Spleen (tissue), 11 donors: ENCODE measurements at regions not wholly inside any gene's neighbourhood (a gene's known extent, or its start where the extent isn't known, plus 50 kb on each side); places are given as distances from the start of the nearest gene placed in this dataset.
A peak's percentile ranks its signal among the peaks of the same experiment; 100 is the strongest.

ENCODE experiments used
- DNase-seq: peaks from one replicate; pipeline ENCODE4 v3.0.0-alpha.2; 2020
- H3K27ac ChIP-seq, 8 donors: fragments of 200-600 bp; sonication (generic) in 7 of 8; 1 replicate in 4 of 8; 2 replicates in 4 of 8; pipeline versions ENCODE4 v1.5.0 to v1.8.0; 2016 to 2021; ENCODE audit warnings: inconsistent platforms in 4 of 8, mild to moderate bottlenecking in 4 of 8, moderate library complexity in 1 of 8
- H3K27me3 ChIP-seq, 7 donors: fragments of 200-600 bp; sonication (generic) in 6 of 7; replicated peaks in 1 of 7; 1 replicate in 4 of 7; 2 replicates in 3 of 7; pipeline versions ENCODE4 v1.5.0 to v1.8.0; 2016 to 2021; ENCODE audit warnings: inconsistent platforms in 3 of 7, mild to moderate bottlenecking in 1 of 7
- H3K36me3 ChIP-seq, 6 donors: fragments of 200-600 bp; sonication (generic) in 5 of 6; 1 replicate in 4 of 6; 2 replicates in 2 of 6; pipeline versions ENCODE4 v1.5.0 to v1.8.0; 2016 to 2021; ENCODE audit warnings: inconsistent platforms in 2 of 6
- H3K4me1 ChIP-seq, 6 donors: fragments of 200-600 bp; sonication (generic) in 5 of 6; 1 replicate in 3 of 6; 2 replicates in 3 of 6; pipeline versions ENCODE4 v1.5.0 to v1.8.0; 2016 to 2021; ENCODE audit warnings: inconsistent platforms in 3 of 6
- H3K4me3 ChIP-seq, 8 donors: fragments of 200-600 bp; sonication (generic) in 7 of 8; 1 replicate in 4 of 8; 2 replicates in 4 of 8; pipeline versions ENCODE4 v1.5.0 to v1.8.0; 2016 to 2021; ENCODE audit warnings: inconsistent platforms in 4 of 8, mild to moderate bottlenecking in 4 of 8, moderate library complexity in 2 of 8
- H3K9me3 ChIP-seq, 8 donors: fragments of 200-600 bp; sonication (generic) in 7 of 8; 1 replicate in 4 of 8; 2 replicates in 4 of 8; pipeline versions ENCODE4 v1.5.0 to v1.8.0; 2016 to 2021; ENCODE audit warnings: inconsistent platforms in 4 of 8
- CTCF ChIP-seq, 11 experiments: fragments of 200-600 bp in 7 of 11; fragments of 450-650 bp in 4 of 11; sonication (generic) in 4 of 11; IDR thresholded peaks in 8 of 11; conservative IDR thresholded peaks in 3 of 11; 1 replicate in 7 of 11; 2 replicates in 4 of 11; pipeline versions ENCODE4 v1.4.0 to v1.8.0; 2016 to 2021; ENCODE audit warnings: antibody characterized with exemption in 11 of 11, inconsistent platforms in 4 of 11, mild to moderate bottlenecking in 1 of 11
- POLR2A ChIP-seq, 3 donors: fragments of 450-650 bp; IDR thresholded peaks; one replicate each; pipeline ENCODE4 v1.5.1; 2017; ENCODE audit warnings: antibody characterized with exemption in 3 of 3, mild to moderate bottlenecking in 1 of 3
- POLR2AphosphoS5 ChIP-seq, 3 donors: sonication (generic); formaldehyde crosslinking; IDR thresholded peaks; one replicate each; pipeline ENCODE4 v1.5.1; 2017; ENCODE audit warnings: antibody characterized with exemption in 3 of 3
- WGBS, 5 donors: extraction: QIAGEN DNeasy Blood & Tissue Kit in 3 of 5; methylation state at CpG; one replicate each; pipeline versions ENCODE4 v1.1.5 to v1.1.7; 2013 to 2018; 5-methylcytosine and 5-hydroxymethylcytosine counted together
- intact Hi-C: fragments of 100-400 bp; cut with DNase I; formaldehyde crosslinking; loops from one replicate; pipeline ENCODE4 v1.15.0; 2023; ENCODE audit warnings: low total_unique reads
- donor health status: healthy with polysubstance abuse.
- donor health status: DM: no; HTN: no; CAD: no; lungs with moderate emphysema.
- donor health status: DM: no; HTN: no; CAD: no.
- donor health status: Bipolar disorder and iron deficiency.
- donor health status: healthy.
- donor health status: DM: no; HTN: no; CAD: no.
- donor health status: DM: yes; HTN: yes; CAD: no.

- intact Hi-C loops: no loop called here
- H3K36me3 ChIP-seq: no peaks in the 10 kb centered on the region
- no peak overlapping the region for H3K27ac ChIP-seq
- no peaks in the 10 kb centered on the region for H3K9me3 ChIP-seq
- no peaks in the 10 kb centered on the region for H3K27me3 ChIP-seq
- peak; percentile 43 for DNase-seq
- no peak overlapping the region for H3K4me3 ChIP-seq
- 54 to 82% (median 75%) methylated on average over 5 of the region's 5 CpGs for WGBS, 5 donors
- H3K4me1 ChIP-seq: no peaks in the 10 kb centered on the region
- TF ChIP-seq CTCF (IDR thresholded peaks at IDR 0.05 in 8 of 11, conservative IDR thresholded peaks at IDR 0.05 in 3 of 11): no peak
Measured at GRCh38 chr7:35550831-35551230, 144.1 kb downstream of the HERPUD2 start.

GRCh38 chr7:35549781-35550180 is 145.2 kb downstream of the HERPUD2 start:
- WGBS, 5 donors: 88 to 100% (median 90%) methylated on average over 1 to 3 of the region's 3 CpGs
- DNase-seq: peak; percentile 46

GRCh38 chr7:35548291-35548690 is 146.6 kb downstream of the HERPUD2 start:
- no peaks in the 10 kb centered on the region for H3K4me1 ChIP-seq
- no peak for TF ChIP-seq CTCF (IDR thresholded peaks at IDR 0.05 in 8 of 11, conservative IDR thresholded peaks at IDR 0.05 in 3 of 11)
- no peak for TF ChIP-seq POLR2A (IDR thresholded peaks at IDR 0.05)
- no peak for TF ChIP-seq POLR2AphosphoS5 (IDR thresholded peaks at IDR 0.05)
- intact Hi-C loops: no loop called here
- H3K27me3 ChIP-seq: no peaks in the 10 kb centered on the region
- WGBS, 5 donors: 78 to 92% (median 88%) methylated on average over 4 of the region's 4 CpGs
- no peaks in the 10 kb centered on the region for H3K36me3 ChIP-seq
- no peak for DNase-seq
- H3K9me3 ChIP-seq: no peaks in the 10 kb centered on the region
- H3K27ac ChIP-seq: no peak overlapping the region
- no peak overlapping the region for H3K4me3 ChIP-seq

More at GRCh38 chr7:35549781-35550180, 145.2 kb downstream of the HERPUD2 start:
- Histone ChIP-seq H3K27ac (no peak overlapping the region), H3K27me3 (no peaks in the 10 kb centered on the region), H3K4me3 (no peak overlapping the region), H3K9me3 (no peaks in the 10 kb centered on the region), H3K36me3 (no peaks in the 10 kb centered on the region), H3K4me1 (no peaks in the 10 kb centered on the region)
- intact Hi-C loops: no loop called here
- TF ChIP-seq POLR2A (IDR thresholded peaks at IDR 0.05): no peak
- no peak for TF ChIP-seq POLR2AphosphoS5 (IDR thresholded peaks at IDR 0.05)
- TF ChIP-seq CTCF (IDR thresholded peaks at IDR 0.05 in 8 of 11, conservative IDR thresholded peaks at IDR 0.05 in 3 of 11): no peak

GRCh38 chr7:35546691-35547429 is 148.1 kb downstream of the HERPUD2 start:
- H3K27me3 ChIP-seq: no peaks in the 10 kb centered on the region
- TF ChIP-seq CTCF (IDR thresholded peaks at IDR 0.05 in 8 of 11, conservative IDR thresholded peaks at IDR 0.05 in 3 of 11): no peak
- TF ChIP-seq POLR2AphosphoS5 (IDR thresholded peaks at IDR 0.05): no peak
- no peak for TF ChIP-seq POLR2A (IDR thresholded peaks at IDR 0.05)
- intact Hi-C loops: no loop called here
- H3K4me1 ChIP-seq: no peaks in the 10 kb centered on the region
- no peak overlapping the region for H3K27ac ChIP-seq
- WGBS, 5 donors: 80 to 89% (median 85%) methylated on average over 7 of the region's 7 CpGs
- no peaks in the 10 kb centered on the region for H3K36me3 ChIP-seq
- H3K9me3 ChIP-seq: no peaks in the 10 kb centered on the region
- no peak for DNase-seq
- H3K4me3 ChIP-seq: no peak overlapping the region
